Fibroblast of skin of scalp (primary cell): ENCODE measurements at regions not wholly inside any gene's neighbourhood (a gene's known extent, or its start where the extent isn't known, plus 50 kb on each side); places are given as distances from the start of the nearest gene placed in this dataset.
A peak's percentile ranks its signal among the peaks of the same experiment; 100 is the strongest.
"Not testable (repeated sequence)": the region's sequence is repeated elsewhere in the genome, so short reads cannot be mapped to it uniquely, and the experiment has no call there.

Experiments used
- DNase-seq: peaks from one replicate; pipeline ENCODE4 v3.0.0-alpha.2; 2013

DNA sequence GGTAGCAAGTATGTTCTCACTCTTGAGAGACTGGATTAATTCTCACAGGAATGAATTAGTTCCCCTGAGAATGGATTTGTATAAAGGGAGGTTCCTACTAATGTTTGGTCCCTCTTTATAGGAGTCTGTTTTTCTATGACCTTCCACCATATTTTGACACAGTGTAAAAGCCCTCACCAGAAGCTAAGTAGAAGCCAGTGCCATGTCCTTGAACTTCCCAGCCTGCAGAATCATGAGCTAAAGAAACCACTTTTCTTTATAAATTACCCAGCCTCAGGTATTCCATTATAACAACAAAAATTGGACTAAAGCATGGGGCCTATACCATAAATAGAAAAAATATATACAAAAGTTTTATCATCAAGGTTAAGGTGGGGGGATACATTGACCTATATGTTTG lies 227.9 kb upstream of the DTNA start:
- DNase-seq = no peak

DNA sequence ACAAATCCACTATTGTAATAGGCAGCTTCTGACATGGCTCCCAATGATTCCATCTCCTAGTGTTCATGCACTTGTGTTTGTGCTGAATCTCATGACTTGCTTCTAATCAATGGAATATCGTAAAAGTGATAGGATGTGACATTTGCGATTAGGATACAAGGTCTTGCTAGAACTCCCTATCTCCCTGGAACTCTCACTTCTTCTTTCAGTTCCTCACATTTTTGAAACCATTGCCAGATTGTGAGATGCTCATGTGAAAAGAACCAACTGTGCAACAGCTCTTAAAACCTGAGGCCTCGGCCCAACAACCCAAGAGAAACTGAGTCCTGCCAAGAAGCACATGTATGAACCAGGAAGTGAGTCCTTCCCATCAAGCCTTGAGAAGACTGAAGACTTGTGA lies 226.9 kb upstream of the DTNA start:
- DNase-seq = no peak

DNA sequence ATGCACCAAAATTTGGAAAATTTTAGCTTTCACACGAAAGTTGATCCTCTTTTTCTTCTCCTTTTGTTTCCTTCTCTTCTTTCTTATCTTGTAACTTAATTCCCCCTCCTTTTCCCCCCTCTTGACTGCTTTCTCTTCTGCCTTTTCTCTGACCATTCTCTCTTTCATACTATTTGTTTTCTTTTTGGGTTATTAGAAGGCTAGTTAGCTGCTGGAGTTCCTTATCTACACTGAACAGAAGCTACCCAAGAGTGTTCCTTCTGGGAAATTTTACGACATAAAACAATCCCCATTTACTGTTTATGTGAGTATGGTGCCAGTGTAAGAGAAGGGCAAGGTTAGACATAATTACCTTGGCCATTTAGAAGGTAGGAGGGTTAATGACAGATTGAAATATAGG lies 218.4 kb upstream of the DTNA start:
- no peak for DNase-seq

- DNase-seq = peak; percentile 10
Measured at GRCh38 chr18:34492652-34493051, 217.4 kb upstream of the DTNA start.

- peak; percentile 78 for DNase-seq
Measured at GRCh38 chr18:34493099-34493544, 217.0 kb upstream of the DTNA start.

DNA sequence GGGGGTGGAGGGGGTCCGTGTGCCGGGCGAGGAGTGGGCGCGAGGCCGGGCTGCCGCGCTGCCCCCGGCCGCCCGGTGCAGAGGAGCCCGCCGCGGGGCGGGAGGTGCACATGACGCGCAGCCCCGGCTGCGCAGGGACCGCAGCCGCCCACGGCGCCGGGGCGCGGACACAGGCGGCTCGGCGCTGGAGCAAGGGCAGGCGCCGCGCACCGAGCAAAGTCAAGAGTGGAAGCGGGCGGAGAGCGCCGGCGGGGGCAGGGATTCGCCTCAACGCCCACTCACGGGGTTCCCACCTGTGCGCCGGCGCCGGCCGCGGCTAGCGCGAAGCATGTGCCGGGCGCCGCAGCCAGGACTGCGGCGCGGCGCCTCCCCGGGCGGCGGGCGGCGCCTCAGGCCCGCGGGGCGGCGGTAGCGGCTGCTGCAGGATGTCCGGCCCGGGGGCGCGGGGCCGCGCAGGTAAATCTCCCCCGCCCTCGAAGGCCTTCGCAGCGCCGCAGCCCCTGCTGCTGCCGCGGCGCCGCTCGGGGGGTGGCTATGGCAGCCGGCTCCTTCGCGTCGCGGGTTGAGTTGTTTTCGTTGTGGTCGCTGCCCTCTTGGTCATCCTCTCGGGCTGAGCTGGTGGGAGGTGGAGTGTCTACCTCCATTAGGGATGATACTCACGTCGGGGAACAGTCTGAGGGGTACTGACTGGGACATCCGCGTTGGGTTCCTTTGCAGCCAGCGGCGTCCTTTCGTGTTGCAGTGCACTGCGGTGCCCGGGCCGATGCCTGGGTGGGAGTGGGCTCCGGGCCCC lies 216.3 kb upstream of the DTNA start:
- DNase-seq = peak; percentile 2

GRCh38 chr18:34494359-34494696 lies 215.8 kb upstream of the DTNA start:
- no peak for DNase-seq

GRCh38 chr18:34495506-34495905 lies 214.6 kb upstream of the DTNA start:
- no peak for DNase-seq

- DNase-seq = no peak
Measured at GRCh38 chr18:34501553-34501952, 208.5 kb upstream of the DTNA start.

- DNase-seq = no peak
Measured at GRCh38 chr18:34506198-34506597, 203.9 kb upstream of the DTNA start.

DNA sequence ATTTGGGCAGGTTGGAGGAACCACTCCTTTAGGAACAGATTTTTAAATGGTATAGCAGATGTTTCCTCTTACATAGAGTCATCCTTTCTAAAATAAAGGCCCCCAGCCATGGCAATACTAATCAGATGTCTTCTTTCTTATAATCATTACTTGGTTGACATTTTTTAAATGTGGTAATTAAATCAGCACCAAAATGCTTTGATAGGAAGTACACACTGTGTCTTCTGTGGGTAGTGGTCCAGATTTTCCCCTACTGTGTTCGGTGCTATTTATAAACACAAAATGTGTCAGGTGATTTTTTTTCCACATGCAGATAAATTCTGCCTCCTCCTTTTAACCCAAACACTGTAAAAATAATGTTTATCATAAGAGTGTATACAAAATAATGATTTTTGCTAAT lies 200.9 kb upstream of the DTNA start:
- DNase-seq = no peak

- DNase-seq = no peak
Measured at GRCh38 chr18:34509879-34510586, 200.1 kb upstream of the DTNA start.

DNA sequence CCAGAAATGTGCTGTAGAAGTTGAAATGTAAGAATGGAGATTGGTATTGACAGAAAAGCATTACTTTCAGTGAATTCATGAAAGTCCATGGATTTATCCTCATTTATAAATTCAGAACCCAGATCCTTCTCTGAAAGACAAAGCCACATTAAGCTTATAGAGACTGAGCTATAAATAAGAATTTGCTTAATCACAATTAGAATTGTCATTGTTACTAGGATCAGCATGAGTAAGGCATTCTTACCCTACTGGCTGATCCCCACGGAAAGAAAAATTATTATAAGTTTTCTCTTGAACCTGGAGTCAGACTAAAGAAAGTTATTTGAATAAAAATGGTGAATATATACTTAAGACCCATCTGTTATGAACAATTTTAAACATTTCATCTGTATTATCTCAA lies 199.2 kb upstream of the DTNA start:
- no peak for DNase-seq

DNA sequence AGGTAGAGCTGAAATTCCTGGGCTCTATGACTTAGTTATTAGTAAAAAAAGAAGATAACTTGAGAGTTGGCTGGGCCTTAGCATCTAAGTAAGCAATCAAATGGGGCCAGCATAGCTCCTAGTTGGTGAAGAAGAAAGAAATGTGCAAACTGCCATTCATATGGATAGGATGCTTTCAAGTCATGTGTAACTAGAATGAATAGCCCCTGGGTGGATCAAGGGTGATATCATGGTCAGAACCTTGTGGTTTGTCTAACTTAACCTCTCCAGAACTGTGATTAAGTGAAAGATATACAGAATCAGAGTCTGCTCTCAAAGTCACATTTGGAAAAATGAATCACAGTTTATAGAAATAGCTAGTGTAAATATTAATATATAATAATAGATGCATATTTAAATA lies 198.7 kb upstream of the DTNA start:
- no peak for DNase-seq

GRCh38 chr18:34511879-34512278 lies 198.2 kb upstream of the DTNA start:
- no peak for DNase-seq

GRCh38 chr18:34514238-34514637 lies 195.9 kb upstream of the DTNA start:
- DNase-seq = no peak

DNA sequence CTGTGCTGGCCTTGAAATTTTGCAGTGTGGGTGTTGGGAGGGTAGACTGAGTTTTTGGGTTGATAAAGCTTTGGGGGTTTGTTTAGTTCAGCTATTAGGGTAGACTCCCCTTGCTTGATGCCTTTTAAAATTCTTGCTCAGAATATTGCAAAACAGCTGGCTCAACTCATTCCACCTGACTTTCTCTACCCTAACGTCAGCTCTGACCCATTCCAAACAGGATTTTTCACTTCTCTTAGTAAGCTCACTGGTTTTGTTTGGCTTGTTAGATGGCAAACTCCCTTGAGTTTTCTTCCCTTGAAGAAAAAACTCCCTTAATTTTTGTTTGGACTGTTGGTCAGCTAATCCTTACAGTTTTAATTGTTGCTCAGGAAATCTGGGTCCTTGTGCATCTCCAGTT lies 195.1 kb upstream of the DTNA start:
- DNase-seq = no peak

- not testable (repeated sequence) for DNase-seq
Measured at GRCh38 chr18:34516355-34516754, 193.7 kb upstream of the DTNA start.

DNA sequence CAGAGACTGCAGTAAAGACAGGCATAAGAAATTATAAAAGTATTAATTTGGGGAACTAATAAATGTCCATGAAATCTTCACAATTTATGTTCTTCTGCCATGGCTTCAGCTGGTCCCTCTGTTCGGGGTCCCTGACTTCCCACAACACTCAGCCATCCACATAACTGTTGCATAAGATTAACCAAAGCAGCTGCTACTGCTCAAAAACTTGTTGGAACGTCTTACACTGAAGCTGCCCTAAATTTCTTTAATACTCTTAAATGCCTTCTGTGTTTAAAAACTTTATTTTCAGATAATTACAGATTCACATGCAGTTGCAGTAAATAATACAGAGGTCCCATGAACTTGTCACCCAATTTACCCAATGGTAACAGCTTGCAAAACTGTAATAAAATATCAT lies 193.1 kb upstream of the DTNA start:
- DNase-seq = not testable (repeated sequence)

GRCh38 chr18:34521040-34521439 lies 189.1 kb upstream of the DTNA start:
- DNase-seq = no peak

GRCh38 chr18:34522603-34523002 lies 187.5 kb upstream of the DTNA start:
- DNase-seq = no peak

DNA sequence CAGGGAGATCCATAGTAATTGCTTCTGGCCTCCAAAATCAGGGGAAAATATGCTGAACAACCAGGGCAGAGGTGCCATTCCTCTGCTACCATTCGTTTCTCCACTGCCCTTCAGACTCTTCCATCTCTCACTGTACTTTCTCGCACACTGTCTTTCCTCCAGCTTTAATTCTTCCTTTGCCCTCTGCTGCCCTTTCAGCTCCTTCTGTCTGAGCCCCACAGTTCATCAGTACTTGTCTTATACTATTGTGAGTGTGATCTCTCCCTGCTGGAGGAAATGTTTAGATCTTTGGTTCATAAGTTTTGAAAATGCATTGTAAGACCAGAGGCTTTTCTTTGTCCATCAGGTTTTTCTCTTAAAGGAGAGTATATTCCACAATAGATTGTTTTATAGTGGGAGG lies 184.9 kb upstream of the DTNA start:
- DNase-seq = no peak

GRCh38 chr18:34528177-34528576 lies 181.9 kb upstream of the DTNA start:
- DNase-seq = no peak
